Activated CD8-positive, alpha-beta memory T cell treated with anti-CD3 and anti-CD28 coated beads for 4 hours (primary cell): ENCODE measurements at regions not wholly inside any gene's neighbourhood (a gene's known extent, or its start where the extent isn't known, plus 50 kb on each side); places are given as distances from the start of the nearest gene placed in this dataset.

Source experiments
- DNase-seq, 2 donors: peaks; one replicate each; pipeline ENCODE4 v3.0.0-alpha.2; 2020; ENCODE audit warnings: low read depth in 2 of 2

DNA sequence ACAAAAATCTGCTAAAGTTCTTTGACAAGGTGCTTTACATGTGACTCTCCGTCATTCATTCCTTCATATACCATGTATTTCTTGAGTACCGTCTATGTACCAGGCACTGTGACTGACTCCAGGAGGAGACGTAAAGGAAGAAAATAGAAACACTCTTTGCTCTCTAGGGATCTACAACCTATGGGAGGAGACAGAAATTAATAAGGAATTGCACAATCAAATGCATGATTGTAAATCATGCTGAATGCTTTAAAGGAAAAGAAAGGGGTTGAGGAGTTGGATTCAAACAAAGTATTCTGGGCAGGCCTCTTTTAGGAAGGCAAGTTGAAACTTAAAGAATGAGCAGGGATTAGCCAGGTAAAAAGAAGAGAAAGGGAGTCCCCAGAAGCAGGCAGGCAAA is 239.1 kb upstream of the FGGY start:
- DNase-seq: no peak

DNA sequence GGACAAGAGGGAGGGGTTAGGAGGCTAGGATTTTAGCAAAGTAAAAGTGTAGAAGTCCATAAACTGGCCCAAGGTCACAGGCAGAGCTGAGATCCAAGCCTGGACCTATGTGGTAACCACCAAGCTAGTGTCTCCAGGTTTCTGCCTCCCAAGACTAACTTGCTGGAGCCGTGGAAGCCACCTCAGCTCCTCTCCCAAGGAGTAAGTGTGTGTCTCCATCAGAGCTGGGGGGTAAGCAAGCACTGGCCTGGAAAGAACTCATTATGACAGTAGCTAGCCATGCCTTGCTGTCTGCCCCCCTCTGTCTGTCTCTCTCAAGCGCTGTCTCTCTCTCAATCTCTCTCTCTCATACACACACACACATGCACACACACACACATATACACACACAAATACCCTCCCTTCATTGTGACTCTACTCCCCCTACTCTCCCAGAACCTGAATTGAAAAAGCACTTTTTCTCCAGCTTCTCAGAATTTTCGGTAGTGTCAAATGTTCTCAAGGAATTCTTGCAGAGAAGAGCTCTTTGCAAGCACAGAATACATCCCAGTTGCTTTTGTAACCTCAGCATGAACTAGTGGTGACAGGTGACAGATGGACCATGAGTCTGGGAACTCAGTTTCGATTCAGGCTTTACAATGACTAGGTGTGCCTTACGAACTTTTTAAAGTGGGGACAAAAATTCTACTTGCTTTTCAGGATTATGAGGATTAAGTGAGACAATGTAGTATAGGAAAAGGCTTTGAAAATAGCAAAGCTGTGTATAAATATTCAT is 238.0 kb upstream of the FGGY start:
- no peak for DNase-seq

DNA sequence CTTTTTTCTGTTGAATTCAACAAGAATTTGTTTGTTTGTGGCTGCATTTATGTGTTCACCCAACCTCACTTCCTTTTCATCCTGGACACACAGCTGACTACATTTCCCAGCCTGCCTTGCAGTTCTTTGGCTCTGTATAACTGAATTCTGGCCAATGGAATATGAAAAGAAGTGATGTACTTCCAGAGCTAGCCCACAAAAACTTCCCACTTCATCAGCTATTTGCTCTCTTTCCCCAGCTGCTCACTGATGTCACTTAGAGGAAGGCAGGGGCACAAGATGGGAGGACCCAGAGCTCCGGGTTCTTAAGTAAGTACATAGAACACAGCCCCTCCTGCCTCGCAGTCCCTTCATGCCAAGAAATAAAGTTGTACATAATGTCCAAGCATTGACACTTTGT is 235.0 kb upstream of the FGGY start:
- DNase-seq: no peak

DNA sequence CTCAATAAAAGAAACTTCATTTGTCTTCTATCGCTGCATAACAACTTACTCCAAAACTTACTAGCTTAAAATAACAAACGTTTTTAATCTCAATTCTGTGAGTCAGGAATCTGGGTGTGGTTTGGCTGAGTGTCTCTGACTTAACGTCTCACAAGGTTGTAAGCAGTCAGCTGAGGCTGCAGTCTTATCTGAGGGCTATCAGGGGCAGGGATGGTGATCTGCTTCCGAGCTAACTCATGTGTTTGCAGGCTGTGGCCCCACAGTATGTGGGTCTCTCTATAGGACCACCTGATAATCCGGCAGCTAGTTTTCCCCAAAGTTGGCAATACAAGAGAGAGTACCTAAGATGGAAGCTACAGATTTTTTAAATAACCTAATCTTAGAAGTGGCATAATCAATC is 234.2 kb upstream of the FGGY start:
- DNase-seq: no peak

DNA sequence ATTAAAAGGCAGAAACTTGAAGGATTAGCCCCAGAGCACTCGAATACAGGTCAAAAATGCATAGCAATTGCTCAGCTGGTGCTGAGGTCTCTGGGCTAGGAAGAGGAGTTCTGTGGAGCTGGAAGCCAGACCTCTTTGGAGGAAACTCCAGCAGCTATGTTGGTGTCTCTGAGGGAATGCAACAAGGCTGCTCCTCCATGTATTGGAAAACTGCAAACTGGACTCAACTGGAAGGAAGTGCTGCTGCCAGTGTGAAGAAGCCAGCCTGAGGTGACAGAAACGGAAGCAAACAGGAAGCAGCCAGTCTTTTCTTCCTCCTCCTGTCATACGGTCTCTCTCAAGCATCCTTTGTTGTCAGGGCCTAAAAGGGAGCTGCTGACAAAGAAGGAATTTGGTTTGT is 233.4 kb upstream of the FGGY start:
- no peak for DNase-seq

DNA sequence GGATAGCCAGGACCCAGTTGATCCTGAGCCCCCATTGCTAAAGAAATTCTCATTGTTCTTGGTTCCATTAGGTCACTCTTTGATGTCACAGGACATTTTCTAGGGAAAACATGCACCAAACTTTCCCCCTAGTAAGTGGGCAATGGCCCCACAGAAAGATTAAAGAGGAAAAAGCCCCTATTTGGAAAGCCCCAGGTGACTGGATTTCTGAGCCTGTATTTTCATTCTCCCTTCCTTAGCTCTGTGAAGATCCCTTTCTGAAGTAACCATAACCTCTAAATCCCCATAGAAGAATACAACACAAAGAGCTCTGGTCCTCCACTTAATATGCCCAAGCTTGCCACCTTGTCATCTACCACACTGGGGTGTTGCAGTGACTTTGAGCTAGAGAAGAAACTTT is 232.3 kb upstream of the FGGY start:
- DNase-seq: no peak

DNA sequence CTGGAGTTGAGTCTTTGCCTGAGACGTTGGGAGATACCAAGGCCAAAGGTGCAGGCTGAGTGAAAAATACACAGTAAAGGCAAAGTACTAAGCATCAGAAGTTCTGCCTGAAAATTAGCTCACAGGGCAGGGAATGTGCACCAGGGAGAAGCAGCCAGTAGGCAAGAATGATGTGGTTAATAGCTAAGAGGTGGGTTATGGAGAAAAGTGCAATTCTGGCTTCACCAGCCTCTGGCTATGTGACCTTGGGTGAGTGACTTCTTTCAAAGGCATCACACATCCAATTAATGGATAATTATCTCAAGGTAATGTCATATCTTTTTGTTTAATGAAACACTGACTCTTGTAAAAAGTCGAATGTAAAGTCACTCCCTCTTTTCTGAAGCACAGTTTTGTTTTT is 230.7 kb upstream of the FGGY start:
- no peak for DNase-seq

DNA sequence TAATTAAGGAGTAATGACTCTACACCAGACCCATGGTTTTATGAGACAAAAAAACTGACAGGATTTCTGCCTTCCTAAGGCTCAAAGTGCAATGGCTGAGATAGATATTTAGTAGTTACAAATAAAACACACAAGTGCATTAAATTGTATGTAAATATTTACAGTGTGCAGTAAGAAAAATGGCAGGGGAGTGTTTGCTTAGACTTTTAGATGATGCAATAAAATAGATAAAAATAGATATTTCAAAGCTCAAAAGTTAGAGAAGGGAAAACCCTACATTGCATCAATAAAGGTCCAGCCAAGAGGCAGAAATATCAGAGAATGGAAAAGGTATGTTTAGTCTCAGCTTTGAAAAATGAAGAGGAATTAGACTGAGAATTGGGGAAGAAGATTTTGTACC is 226.3 kb upstream of the FGGY start:
- no peak for DNase-seq

DNA sequence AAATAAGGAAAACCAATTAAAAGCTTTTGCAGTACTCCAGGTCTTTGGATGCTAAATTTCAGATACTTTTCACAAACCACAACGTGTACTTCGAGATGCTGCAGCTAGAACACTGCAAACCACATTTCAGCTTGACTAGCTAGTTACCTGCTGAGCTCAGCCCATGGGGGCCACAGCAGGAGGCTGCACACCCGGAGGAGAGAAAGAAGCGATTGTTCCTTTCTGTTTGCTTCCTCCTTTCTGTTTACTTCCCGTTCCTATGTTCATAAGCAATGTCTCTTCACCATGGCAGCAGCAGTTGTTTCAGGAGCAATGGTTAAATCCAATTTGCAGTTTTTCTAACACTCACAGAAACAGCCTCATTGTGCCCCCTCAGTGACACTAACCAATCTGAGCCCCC is 225.6 kb upstream of the FGGY start:
- no peak for DNase-seq

DNA sequence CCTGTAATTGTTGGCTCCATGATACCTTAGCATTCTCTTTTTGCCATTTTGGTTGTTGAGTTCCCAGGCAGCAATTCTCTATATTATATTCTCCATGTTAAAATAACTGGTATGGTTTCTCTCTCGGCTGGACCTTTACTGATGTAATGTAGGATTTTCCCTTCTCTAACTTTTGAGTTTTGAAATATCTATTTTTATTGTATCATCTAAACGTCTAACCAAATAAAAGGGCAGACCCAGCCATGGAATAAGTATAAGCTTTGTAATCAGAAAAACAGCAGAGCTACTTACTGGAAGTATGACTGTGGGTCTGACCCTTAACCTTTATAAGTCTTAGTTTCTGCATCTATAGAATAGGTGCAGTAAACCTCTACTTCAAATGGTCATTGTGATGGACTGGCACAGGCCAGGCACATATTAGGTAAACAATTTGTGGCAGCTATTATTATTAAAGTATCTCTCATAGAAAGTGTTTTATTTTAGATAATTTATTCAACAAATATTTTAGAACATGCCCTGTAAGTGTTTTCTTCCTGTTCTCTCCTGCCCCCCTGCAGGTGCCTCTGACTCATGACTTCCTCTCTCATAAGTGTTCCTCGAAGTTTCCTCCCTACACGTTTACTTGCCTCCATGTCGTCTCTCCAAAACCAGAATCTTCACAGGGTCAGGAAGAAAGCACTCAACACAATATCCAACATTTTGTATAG is 224.9 kb upstream of the FGGY start:
- no peak for DNase-seq

DNA sequence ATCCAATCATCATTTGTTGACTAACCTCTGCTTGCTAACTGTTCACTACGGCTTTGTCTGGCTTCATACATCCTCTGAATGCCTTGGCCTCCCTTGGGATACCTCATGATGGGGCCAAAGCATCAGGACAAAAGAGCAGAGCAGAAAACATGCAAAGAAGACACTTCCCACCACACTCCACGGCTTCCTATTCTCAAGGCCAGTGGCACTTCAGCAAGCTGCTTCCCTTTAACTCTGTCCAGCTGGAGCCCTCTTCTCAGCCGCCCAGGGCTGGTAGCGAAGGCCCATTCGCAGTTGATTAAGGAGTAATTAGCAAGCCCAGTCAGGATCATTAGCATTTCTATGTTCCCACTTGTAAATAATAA is 224.3 kb upstream of the FGGY start:
- DNase-seq: no peak

DNA sequence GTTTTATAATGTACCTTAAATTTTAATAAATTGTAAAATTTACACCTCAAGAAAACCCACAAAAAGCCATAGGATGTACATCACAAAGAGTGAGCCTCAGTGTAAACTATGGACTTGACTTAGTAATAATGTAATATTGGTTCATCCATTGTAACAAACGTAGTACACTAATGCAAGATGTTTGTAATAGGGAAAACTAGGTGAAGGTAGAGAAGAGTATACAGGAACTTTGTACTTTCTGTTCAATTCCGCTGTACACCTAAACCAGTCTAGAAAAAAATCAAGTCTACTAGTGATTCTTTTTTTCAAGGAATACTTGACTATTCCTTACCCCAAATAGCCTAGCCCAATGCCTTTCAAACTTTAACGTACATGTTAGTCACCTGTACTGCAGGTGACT is 222.3 kb upstream of the FGGY start:
- DNase-seq: no peak

DNA sequence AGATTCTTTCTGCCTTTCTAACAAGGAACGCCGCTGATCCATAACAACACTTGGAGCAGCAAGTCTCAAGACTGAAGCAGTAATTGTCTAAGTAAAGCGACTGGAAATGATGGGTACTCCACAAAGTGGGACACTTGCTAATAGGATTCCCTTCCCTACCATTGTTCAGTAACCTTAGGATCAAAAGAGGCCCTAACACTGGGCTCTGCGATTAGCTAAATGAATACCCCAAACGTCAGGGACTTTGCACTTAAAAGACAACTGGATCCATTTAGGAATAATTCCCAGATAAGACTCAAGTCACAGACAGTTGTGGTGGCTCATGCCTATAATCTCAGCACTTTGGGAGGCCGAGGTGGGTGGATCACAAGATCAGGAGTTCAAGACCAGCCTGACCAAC is 221.9 kb upstream of the FGGY start:
- no peak for DNase-seq

DNA sequence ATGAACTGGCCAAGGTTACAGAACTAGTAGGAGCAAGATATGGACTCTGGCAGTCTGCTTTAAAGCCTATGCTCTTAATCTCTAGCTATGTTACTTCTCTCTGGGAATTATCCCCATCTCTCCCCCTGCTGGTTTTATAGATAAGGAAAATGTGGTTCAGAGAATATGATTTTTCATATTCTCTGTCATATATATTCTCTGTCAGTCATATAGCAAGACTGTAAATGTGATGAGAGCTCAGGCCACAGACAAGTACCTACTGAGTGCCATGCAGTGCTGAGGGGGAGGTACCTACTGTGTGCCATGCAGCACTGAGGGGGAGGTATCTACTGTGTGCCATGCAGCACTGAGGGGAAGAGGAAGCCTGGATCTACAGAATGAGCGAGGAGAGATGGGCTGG is 220.3 kb upstream of the FGGY start:
- DNase-seq: no peak

DNA sequence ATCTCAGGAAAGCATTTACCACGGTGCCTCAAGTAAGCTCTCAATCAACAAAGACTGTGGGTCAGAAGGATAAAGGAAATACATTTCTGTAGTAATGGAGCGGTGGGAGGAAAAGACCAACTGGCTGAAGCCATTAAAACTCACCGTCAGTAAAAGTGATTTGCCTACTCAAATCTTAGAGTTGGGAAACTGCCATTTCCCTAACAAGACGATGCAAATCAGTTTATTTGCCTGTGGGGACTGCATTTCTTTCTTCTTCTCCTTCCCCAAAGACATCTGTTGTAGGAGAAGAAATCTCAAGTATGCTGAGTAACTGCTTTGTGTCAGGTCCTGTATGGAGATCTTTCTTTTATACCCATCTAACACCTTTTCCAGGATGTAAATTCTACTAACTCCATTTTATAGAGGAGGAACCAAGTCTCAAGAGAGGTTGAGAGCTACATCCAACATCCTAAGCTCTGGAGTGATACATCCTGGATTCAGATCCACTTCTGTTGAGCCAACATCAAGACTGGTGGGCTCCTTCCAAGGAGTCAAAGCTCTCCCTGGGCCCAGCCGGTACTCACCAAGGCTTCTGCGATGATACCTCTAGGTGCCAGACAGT is 219.3 kb upstream of the FGGY start:
- DNase-seq: no peak

DNA sequence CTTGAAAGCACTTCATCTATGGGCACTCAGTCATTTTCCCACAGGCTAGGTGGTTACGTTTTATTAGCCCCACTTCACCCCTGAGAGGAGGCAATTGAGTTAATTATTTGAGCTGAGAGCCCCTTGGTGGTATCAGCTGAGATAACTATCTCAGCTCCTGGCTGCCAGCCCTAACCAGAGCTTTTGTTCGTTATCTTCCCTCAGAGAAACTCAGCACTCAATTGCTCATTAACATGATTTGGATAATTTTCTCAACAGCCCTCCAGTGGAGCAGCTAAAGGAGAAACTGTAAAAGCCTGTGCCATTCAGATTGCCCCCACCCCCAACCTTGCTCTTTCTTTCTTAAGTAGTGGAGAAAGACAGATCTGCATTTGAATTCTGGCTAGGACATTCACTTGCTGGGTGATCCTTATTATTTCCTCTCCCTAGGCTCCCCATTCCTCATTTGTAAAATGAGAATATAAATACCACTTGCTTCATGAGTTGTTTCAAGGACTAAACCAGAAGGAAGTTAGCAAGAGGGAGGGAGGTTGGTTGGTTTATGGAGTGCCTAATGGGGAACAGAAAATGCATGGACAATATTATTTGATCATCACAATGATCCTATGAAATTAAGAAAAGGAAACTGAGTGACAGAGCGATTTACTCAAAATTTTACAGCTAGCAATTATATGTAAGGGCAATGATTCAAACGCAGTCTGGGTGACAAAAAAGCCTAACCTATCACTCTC is 218.7 kb upstream of the FGGY start:
- no peak for DNase-seq

DNA sequence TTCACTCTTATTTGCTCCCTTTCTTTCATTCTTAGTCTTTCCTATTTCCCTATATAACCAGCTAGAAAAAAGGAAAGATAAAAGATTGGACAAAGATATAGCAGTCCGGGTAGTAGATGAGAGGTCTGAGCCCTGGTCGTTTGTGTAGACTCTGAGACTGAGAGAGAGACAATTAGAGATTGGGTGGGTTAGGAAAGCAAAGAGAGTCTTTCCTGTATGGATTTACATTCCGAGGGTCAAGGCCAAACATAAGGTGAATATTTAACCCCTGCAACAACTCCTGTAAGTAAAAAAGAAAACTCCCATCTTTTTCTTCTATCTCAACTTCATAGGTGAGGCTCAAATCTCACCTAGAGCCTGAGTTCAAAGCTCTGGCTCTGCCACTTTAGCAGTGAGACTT is 218.0 kb upstream of the FGGY start:
- DNase-seq: no peak

DNA sequence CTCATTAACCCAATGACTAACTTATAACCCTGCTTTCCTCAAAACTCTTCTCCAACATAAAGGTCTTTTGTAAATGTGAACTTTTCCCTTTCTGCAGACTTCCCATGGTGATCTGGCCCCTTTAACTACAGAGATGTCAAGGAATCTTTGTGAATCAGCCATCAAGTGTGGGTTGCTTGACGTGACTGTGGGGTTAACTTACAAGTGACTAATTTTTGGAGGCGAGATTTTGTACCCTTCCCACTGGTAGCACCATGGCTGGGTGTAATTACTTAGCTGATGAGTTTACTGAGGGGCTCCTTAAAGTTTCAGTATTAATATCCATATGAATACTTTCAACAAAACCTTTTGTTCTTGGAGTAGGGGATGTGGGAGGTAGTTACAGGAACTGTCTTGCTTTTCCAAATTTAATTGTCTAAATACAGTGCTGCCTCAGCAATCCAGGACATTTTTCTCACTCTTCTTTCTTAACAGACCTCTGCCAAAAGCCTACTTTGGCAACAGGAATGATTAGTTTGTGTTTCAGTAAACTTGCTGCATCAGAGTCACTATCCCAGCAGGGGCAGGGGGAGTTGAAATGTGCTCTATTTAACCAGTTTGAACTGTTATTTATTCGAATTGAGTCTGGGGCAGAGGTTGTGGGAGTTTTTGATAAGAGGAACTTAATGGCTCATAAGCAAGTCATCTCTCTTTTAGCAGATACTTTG is 217.3 kb upstream of the FGGY start:
- DNase-seq: no peak

DNA sequence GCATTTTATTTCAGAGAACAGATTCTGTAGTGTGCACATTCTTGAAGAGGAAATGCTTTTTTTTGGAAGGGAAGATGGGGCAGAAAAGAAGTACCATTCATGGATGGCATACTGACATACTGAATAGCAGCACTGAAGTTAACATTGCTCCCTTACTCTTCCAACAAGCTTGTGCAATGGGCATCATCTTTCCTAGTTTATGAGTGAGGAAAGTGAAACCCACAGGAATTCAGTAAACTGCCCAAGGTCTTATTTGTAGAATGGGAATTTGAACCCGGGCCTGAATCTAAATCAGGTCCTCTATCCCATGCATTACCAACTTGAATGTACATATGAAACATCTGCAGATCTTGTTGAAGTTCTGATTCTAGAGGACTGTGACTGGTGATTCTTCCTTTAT is 215.7 kb upstream of the FGGY start:
- DNase-seq: no peak

DNA sequence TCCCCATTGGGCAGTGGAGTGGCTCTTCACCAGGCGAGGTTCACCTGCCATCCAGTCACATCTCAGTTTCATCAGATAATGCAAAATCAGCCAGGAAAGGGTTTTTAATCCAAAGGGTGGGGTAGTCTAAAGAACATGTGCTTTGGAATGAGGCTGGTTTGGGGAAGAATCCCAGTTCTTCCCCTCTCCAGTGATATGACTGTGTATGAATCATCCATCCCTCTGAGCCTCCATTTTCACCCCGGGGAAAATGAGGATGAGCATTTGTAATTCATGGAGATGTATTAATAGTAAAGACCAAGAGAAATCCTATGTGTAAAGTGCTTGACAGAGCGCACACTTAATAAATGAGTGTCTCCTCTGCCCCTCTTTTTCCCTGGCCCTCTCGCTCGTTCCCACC is 215.1 kb upstream of the FGGY start:
- DNase-seq: no peak

DNA sequence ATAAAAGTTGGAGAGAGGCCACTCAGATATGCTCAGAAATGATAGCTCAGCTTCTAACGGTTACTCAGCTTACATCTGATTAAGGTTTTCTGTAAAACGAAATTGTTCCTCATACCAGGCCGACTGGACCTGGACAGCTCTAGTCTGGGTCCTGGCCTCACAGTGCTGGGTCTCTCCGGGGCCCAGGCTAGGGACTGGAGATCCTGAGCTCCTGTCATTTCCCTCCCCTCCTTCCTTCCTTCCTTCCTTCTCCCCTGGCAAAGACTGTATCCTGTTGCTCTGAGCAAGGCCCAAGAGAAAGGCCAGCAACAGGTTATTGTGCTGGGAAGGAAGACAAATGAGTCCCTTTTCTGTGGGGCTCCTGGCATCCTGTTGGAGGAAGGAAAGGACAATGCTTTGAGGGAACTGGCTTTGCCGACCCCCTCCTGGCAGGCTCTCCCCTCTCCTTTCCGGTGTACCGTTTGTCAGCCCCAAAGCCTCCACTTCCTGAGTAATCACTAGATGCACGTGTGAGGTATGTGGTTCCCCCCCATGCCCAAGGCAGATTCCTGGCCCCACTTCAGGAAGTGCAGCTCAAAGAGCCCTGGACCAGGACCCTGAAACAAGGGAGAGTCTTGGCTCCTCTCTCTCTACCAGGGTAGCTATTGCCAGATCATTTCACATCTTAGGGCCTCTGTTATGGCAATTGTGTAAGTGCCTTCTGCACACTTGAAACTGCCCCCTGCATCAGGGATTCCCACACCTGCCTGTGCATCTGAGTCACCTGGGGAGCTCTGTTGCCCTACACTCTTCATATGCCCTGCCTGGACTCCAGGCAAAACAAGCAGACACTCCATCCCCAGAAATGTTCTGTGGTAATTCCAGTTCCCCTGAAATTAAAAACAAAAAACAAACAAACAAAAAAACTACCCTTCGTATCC is 212.7 kb upstream of the FGGY start:
- DNase-seq: no peak
